ENCODE measurements at regions not wholly inside any gene's neighbourhood (a gene's known extent, or its start where the extent isn't known, plus 50 kb on each side); places are given as distances from the start of the nearest gene placed in this dataset.
"Not testable (repeated sequence)": the region's sequence is repeated elsewhere in the genome, so short reads cannot be mapped to it uniquely, and the experiment has no call there.

DNA sequence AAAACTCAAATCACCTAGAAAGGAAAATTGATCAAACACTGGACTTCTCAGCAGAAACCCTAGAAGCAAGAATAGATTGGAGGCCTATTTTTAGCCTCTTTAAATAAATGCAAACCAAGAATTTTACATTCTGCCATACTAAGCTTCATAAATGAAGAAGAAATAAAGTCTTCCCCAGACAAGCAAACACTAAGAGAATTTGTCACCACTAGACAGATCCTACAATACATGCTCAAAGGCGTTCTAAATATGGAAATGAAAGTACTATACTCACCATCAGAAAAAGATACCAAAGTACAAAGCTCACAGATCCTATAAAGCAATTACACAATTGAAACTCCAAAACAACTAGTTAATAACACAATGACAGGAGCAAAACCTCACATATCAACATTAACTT, 578.1 kb downstream of the UQCRFS1 start:
- no peak for DNase-seq (ENCODE audit: low read depth)

DNA sequence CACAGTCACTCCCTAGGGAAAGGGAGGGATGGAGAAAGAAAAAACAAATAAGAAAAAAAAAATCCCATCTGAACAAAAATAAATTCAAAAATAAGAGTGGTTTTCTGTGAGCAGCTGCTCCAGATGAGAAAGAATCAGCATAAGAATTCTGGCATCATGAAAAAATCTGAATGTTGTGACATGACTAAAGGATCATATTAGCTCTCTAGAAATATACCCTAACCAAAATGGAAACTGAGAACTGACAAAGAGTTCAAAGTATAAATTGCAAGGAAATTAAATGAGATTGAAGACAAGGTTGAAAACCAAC, 579.0 kb downstream of the UQCRFS1 start:
- no peak for DNase-seq (ENCODE audit: low read depth)

DNA sequence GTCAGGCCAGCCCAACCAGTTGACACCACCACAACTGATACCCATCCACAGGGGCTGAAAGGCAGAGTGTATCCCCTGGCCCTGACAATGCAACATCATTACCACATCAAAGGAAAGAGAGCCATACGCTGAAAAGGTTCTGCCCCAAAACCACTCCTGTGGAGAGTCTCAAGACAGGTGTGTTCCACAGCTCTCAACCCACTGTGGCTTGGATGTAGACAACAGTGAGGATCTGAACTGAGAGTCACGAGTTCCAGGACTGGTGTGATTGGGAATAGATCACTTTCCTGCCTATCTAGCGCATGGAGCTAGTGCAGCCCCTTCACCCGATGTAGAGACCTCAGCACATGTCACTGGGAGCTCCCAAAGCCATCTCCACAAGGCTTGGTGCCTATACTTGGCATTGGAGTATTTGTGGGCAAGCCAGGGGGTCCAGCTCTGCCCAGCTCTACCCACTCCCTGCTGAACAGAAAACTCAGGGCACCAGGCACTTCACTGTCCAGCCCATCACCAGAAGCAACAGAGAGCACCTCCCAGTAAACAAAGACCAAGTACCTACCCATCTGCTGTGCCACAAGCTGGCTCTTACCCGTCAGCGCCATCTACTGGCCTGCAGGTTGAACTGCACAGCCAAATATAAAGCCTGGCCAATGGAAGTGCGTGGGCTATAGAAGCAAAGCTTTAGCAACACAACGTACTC, 579.5 kb downstream of the UQCRFS1 start:
- peak; percentile 23 for DNase-seq (ENCODE audit: low read depth)

DNA sequence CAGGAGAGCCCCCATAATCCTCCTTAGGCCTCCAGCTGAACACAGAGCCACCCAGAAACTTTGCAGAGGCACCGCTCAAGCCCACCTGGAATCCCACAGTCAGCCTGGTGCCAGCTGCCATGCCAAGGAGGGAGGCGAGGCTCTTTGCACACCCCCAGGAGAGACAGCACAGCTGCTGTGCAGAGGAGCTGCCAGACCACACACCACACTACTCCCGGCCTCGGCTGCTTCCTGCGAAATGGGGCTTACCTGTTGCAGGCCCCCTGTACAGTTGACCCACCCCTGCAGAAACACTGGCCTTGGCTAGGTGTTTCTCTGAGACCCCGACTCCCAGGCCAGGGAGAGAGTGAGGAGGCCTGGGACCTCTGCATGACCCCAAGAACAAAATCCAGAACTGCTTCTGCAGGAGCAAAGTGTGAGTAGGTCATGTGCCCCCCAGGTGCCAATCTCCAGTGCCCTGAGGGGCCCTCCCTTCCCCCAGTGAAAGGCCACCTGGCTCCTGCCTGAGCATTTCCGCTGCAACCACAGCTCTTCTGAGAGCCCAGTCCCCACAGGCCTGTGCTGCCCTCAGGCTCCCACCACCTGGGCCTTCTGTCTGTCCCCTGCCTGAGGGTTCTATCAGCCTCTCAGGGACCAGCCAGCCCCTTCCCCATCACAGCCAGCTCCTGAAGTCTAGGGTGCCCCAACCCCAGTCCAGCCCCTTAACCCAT, 580.4 kb downstream of the UQCRFS1 start:
- DNase-seq (ENCODE audit: low read depth) = no peak

DNA sequence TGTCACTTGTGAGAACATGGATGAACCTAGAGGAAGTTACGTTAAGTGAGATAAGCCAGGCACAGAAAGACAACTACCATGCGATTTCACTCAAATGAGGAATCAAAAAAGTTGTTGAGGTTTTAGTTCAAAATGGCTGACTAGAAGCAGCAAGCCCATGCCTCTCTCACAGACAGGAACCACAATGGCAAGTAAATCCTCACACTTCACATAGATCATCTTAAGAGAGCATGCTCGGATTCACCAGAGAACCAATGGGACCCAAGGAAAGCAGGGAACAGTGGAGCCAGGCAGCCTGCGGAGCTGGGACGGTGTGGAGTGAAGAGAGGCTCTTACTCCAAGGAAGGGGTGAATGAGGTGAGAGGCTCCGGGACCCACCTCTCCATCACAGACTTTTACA, 581.0 kb downstream of the UQCRFS1 start:
- DNase-seq (ENCODE audit: low read depth) = no peak

DNA sequence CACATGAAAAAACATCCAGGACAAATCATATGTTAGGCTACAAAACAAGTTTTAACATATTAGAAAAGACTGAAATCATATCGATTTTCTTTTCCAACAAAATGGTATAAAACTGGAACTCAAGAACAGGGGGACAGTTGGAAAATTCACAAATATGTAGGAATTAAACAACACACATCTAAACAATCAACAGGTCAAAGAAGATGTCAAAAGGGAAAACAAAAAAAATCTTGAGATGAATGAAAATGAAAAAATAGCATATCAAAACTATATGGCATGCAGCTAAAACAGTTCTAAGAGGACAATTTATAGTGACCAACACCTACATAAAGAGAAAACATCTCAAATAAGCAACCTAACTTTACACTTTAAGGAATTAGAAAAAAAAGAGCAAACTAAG, 585.3 kb downstream of the UQCRFS1 start:
- DNase-seq (ENCODE audit: low read depth) = no peak

DNA sequence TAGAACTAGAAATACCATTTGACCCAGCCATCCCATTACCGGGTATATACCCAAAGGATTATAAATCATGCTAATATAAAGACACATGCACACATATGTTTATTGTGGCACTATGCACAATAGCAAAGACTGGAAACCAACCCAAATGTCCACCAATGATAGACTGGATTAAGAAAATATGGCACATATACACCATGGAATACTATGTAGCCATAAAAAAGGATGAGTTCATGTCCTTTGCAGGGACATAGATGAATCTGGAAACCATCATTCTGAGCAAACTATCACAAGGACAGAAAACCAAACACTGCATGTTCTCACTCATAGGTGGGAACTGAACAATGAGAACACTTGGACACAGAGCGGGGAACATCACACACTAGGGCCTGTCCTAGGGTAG, 586.5 kb downstream of the UQCRFS1 start:
- not testable (repeated sequence) for DNase-seq (ENCODE audit: low read depth)

DNA sequence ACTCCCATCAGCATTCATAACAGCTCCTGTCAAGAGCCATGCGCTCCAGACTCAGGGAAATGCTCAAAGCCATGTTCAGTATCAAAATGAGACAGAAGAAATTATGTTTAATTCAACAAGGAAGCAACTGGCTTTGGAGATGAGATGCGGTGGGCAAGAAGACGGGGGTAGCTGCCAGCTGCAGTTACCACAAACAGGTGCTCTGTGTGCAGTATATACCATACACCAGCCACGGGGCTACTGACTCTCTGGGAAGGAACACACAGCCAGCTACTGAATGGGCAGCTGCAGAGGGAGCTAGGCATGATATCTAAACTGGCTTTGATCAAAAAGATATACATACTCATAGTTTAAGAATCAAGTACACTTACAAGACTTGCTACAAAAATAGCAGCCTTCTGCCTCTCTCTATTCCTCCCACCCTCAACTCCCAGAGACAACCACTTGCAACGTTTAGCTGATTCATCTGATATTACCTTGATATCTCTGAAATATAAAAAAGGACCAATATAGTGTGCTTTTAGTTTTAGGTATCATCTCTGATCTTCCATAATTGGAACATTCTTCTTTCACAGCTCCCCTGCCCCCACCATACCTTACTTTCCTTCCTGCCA, 593.0 kb downstream of the UQCRFS1 start:
- DNase-seq (ENCODE audit: low read depth) = peak; percentile 5

DNA sequence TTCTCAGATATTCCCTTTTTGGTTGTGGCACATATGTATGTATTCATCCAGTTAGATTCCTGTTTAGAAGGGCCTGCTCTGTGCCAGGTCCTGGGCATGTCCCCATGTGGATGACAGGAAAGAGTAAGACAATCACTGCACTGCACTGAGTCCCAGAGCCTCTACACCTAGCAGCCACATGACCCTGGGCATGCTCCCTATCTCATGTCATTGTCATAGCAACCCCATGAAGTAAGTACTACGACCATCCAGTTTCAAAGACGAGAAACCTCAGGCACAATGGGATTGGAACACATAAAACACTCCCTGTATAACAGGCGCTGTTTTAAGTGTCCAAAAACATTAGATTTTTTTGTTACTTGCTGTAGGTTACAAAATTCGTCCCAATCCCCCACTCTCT, 594.4 kb downstream of the UQCRFS1 start:
- no peak for DNase-seq (ENCODE audit: low read depth)

DNA sequence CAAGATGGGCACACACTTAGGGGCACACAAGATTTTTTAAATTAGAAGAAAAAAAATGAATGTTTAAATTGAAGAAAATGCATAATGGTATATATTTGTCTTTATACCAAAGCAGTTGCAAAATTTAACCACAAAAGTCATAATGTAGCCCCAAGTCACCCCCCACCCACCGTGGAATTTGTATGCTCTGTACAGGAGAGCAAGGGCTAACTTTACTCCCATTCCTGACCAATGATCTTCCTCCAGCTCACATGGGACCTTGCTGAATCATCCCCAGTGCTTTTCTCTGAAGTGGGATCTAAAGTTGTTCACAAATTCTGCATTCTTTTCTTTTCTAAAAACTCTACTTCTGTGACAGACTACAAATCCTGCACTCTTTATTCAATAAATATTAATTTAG, 597.0 kb downstream of the UQCRFS1 start:
- DNase-seq (ENCODE audit: low read depth) = no peak

DNA sequence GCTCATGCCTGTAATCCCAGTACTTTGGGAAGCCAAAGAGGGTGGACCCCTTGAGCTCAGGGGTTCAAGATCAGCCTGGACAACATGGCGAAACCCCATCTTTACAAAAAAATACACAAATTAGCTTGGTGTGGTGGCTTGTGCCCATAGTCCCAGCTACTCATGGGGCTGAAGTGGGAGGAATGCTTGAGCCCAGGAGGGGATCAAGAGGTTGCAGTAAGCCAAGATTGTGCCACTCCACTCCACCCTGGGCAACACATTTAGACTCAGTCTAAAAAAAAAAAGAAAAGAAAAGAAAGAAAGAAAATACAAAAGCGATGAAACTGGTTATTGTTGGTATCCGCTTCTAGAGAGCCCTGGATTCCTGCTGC, 597.4 kb downstream of the UQCRFS1 start:
- DNase-seq (ENCODE audit: low read depth) = no peak

DNA sequence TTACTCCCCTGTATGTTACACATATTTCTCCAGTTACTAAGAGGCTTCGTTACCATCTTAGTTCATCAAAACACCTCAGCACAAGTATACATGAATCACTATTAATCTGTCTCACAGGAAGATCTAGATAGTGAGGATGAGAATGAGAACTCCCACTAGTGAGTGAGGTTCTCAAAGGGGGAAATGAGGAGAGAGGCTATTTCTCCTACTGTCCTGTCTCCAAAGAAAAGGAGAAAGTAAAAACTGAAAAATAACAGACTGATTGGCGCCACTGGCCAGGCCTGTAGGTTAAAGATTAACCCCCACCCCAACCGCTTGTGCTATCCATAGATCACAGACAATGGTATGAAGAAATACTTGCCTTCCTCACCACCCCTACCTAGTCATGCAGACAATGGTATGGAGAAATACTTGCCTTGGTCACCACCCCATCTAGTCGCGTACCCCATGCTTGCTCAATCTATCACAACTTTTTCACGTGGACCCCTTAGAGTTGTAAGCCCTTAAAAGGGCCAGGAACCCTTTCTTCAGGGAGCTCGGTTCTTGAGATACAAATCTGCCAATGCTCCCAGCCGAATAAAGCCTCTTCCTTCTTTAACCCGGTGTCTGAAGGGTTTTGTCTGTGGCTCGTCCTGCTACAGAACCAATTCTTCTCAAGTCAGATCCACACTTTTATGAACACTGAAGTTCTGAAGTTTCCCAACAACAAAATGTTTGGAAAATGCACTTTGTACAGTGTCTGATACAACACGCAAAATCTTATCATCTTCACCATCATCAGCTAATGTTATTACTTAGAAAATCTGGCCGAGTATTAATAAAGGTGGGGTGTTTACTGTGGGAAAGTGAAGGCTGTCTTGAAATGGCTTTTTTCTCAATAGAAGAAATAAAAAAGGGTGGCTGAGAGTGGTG, 598.1 kb downstream of the UQCRFS1 start:
- DNase-seq (ENCODE audit: low read depth) = no peak

DNA sequence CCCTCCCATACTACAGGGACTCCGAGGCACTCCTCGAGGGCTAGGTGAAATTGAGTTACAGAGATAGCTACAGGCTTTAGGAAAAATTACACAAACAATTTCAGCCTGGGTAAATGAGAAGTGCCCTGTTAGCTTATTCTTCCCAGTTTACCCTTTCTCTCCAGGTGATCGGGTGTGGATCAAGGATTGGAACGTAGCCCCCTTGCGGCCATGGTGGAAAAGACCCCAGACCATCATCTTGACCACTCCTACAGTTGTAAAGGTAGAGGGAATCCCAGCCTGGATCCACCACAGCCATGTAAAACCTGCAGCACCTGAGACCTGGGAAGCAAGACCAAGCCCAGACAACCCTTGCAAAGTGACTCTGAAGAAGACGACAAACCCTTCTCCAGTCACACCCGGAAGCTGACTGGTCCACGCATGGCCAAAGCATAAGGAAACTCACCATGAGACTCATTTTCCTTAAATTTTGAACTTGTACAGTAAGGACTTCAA, 600.6 kb downstream of the UQCRFS1 start:
- DNase-seq (ENCODE audit: low read depth) = no peak

DNA sequence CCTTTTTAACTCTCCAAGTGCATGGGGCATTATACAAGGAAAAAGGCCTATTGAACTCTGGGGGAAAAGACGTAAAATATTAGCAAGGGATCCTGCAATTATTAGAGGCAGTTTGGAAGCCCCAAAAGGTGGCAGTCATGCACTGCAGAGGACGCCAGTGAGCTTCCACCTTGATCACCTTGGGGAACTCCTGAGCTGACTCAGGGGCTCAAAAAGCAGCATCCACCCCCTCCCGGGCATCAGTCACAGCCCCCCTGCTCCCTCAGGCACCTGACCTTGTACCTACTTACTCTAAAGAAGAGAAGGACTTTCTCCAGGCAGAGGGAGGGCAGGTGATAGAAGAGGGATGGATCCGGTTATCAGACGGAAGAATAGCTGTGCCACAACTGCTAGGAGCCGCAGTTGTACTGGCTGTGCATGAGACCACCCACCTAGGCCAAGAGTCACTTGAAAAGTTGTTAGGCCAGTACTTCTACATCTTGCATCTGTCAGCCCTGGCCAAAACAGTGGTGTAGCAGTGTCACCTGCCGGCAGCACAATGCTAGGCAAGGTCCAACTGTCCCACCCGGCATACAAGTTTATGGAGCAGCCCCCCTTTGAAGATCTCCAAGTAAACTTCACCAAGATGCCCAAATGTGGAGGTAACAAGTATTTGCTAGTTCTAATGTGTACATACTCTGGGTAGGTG, 601.6 kb downstream of the UQCRFS1 start:
- not testable (repeated sequence) for DNase-seq (ENCODE audit: low read depth)

DNA sequence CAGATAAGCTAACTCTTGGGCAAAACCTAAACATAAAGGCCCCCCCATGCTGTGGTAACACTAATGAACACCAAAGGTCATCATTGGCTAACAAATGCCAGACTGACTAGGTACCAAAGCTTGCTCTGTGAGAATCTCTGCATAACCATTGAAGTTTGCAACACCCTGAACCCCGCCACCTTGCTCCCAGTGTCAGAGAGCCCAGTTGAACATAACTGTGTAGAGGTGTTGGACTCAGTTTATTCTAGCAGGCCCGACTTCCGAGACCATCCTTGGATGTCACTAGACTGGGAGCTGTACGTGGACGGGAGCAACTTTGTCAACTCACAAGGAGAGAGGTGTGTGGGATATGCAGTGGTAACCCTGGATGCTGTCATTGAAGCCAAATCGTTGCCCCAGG, 602.2 kb downstream of the UQCRFS1 start:
- DNase-seq (ENCODE audit: low read depth) = no peak

DNA sequence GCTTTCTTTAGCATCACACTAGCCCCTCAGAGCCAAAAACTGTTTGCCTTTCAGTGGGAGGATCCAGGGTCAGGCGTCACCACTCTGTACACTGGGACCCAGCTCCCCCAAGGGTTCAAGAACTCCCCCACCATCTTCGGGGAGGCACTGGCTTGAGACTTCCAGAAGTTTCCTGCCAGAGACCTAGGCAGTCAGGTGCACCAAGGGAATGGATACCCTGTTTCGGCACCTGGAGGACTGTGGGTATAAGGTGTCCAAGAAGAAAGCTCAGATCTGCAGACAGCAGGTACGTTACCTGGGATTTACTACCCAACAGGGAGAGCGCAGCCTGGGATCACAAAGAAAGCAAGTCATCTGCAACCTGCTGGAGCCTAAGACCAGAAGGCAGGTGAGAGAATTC, 603.0 kb downstream of the UQCRFS1 start:
- no peak for DNase-seq (ENCODE audit: low read depth)

DNA sequence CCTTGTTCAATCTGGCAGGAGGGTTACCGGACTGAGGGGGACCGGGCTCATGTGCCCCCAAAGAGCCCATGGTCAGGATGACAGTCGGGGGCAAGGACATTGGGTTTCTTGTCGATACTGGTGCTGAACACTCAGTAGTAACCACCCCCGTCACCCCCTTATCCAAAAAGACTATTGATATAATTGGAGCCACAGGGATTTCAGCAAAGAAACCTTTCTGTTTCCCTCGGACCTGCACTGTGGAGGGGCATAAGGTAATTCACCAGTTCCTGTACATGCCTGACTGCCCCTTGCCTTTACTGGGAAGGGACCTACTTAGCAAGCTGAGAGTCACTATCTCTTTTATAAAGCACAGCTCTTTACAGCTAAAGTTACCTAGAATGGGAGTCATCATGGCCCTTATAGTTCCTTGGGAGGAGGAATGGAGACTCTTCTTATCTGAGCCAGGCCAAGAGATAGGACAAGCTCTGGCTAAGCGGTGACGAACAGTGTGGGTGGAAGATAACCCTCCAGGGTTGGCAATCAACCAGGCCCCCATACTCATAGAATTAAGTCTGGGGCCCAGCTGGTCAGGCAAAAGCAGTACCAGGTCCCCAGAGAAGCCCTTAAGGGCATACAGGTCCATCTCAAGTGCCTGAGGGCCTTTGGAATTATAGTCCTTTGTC, 603.7 kb downstream of the UQCRFS1 start:
- no peak for DNase-seq (ENCODE audit: low read depth)

DNA sequence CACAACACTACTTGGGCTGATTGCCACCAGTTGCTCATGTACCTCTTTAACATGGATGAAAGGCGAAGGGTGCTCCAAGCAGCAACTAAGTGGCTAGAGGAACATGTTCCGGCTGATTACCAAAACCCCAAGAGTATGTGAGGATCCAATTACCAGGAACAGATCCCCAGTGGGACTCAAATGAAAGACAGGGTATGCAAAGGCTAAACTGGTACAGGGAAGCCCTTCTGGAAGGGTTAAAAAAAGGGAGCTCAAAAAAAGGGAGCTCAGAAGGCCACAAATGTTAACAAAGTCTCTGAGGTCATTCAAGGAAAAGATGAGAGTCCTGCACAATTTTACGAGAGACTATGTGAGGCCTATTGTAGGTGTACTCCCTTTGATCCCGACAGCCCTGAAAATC, 604.7 kb downstream of the UQCRFS1 start:
- DNase-seq (ENCODE audit: low read depth) = no peak

DNA sequence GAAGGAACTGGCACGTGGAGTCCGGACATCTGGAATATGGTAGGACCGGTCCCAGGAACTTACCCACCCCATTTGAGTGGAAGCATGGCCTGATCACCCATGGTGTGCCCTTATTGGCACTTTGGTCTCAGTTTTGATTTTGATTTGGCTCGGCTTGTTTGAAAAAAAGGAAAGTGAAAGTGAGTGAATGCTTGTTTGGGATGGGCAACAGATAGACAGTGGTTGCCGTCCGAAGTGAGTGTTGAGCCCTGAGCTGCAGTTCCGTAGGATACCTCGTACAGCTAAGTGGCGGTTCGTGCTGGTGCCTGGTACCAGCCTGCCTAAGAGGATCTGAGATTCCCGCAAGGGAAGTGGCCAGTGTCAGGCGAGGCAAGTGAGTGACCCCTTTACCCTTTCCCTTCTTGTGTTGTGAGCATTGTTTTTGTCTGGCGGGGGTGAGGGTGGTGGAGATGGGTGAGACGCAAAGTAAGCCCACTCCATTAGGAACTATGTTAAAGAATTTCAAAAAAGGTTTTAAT, 605.8 kb downstream of the UQCRFS1 start:
- DNase-seq (ENCODE audit: low read depth) = no peak

All from myocyte (in vitro differentiated cells).